ENCODE measurements at regions not wholly inside any gene's neighbourhood (a gene's known extent, or its start where the extent isn't known, plus 50 kb on each side); places are given as distances from the start of the nearest gene placed in this dataset.

GRCh38 chr16:85301231-85301630, 189.0 kb upstream of the CIBAR2 start:
- DNase-seq, result no peak

GRCh38 chr16:85302018-85302847, 190.0 kb upstream of the CIBAR2 start:
- no peak for DNase-seq

GRCh38 chr16:85302848-85303353, 190.6 kb upstream of the CIBAR2 start:
- no peak for DNase-seq

GRCh38 chr16:85303354-85303883, 191.1 kb upstream of the CIBAR2 start:
- peak; percentile 62 to 64 for DNase-seq

DNA sequence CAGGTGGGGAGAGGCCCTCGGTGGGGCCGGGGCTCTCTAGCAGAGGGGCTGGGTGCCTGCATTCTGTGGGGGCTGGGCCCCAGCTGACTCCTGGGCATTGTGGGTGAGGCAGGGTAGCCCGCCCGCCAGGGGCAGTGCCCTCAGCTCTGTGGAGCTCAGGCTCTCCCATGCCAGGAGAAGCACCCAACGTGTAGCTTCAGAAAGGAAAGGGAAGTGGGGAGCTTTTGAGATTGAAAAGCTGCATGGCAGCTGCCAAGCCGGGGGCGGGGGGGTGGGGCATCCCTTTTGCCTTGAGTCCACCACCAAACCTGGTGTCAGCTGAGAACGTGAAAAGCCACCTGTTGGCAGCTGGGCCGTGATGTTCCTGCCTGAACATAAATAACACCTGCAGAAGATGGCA, 192.1 kb upstream of the CIBAR2 start:
- DNase-seq, result no peak

GRCh38 chr16:85306071-85306792, 194.0 kb upstream of the CIBAR2 start:
- peak; percentile 72 to 76 for DNase-seq

- DNase-seq, result no peak
Measured at GRCh38 chr16:85306793-85307551, 194.7 kb upstream of the CIBAR2 start.

GRCh38 chr16:85307552-85308364, 195.5 kb upstream of the CIBAR2 start:
- DNase-seq, result no peak

DNA sequence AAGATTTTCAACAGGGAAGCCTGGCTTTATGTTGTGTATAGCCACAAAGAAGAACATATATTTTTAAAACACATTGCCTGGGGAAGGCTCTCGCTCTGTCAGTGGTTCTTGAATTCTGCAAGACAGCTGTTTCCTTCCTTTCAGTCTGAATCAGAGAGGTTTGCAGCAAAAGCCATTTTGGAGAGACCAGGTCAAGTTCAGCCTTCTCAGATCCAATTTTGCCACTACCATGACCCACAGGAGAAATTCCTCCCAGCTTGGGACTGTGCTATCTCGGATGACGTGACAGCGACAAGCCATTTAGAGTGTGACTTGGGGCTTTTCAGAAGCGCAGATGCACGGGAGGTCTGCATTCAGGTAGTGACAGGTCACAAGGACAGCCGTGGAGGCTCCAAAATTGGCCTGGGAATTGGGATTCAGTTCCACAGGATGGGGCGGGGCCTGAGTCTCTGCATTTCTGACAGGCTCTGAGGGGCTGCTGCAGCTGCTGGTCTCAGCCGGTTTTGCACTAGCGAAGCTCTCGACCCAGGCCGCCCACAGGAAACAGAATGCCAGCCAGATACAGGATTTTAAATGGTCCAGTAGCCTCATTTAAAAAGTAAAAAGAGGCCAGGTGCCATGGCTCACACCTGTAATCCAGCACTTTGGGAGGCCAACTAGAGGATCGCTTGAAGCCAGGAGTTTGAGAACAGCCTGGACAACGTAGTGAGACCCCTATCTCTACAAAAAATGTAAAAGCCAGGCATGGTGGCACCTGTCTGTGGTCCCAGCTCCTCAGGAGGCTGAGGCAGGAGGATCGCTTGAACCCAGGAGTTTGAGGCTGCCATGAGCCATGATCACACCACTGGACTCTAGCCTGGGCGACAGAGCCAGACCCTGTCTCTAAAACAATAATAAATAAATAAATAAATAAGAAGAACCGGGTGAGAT, 196.6 kb upstream of the CIBAR2 start:
- DNase-seq, result no peak

DNA sequence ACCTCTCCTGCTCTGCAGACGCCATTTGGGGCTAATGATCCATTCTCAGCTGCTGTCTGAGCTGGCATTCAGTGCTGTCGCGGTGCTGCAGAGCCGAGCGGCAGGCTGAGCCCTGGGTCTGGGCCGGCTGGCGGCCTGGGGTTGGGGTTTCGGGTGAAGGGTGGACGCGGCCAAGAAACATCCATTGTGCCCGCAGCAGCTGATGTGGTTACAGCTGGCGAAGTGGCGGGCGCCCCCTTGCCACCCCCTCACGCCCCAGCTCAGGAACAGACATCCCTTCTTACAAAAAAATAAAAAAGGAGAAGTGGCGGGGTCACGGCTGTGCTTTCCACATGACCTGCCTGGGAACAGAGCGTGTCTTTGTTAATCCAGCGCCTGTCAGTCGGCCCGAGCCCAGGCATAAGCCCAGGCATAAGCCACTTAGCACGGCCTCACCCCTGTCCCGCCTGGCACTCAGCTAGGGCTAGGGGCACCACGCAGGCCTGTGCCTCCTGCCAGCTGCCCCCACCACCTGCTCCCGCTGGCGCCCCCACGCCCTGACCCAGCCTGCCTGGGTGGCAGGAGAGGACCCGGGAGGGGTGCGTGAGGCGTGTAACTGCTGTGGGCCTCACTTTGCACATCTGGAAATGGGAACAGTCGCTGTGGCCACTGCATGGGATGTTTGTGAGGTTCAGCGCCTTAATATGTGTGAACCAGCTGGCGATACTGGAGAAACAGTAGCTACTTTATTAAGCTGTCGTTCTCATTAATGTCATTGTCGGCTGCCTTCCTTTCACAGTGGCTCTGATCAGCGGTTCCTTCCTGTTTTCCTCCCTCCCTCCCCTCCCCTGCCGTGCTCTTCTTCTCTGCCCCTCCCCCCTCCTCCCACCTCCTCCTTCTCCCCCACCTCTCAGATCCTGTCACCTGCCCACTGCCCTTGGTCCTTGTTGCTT, 197.7 kb upstream of the CIBAR2 start:
- DNase-seq, result no peak

DNA sequence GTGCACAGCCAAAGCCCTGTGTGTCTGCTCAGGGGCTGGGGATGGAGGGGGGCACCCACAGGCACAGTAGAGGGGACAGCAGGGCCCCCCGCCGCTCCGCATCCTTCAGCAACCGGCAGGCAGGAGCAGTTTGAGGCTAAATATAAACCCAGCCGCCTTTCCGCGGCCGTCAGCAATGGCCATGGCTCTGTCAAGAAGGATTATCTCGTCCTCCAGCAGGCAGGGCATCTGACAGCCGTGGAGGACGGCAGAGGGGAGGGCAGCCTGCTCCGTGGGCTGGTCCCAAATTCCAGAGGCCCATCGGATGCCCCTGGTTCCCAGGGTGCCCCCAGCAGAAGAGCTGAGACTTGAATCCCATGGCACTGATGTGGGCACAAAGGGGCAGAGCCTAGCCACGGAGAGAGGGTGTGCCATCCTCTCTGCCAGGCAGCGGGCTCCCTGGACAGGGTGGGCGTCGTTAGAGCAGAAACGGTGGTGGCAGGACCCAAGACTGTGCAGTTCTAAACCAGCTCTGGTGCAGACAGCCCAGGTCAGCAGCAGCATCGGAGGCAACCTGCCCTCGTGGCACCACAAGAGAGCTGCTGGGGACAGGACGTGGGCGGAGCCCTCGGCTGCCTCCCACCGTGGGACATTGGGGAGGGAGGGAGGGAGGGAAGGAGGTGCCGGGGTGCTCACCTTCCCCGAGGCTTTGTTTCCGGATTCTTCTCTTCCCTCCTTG, 198.8 kb upstream of the CIBAR2 start:
- DNase-seq, result no peak

- no peak for DNase-seq
Measured at GRCh38 chr16:85311741-85312140, 199.5 kb upstream of the CIBAR2 start.

DNA sequence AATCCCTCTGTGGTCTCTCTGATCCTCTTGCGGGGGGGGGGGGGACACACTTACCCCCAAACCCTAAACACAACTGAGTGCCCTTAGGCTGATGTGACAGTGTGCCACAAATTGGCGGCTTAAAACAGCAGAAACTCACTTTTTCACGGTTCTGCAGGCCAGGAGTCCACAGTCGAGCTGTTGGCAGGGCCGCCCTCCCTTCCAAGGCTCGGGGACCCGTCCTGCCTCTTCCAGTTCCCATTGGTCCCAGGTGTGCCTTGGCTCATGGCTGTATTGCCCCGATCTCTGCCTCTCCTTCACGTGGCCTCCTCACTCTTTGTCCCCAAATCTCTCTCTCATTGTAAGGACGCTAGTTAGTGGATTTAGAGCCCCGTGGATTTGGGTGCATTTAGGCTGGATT, 199.9 kb upstream of the CIBAR2 start:
- DNase-seq, result no peak

- DNase-seq, result no peak
Measured at GRCh38 chr16:85312642-85313525, 200.6 kb upstream of the CIBAR2 start.

DNA sequence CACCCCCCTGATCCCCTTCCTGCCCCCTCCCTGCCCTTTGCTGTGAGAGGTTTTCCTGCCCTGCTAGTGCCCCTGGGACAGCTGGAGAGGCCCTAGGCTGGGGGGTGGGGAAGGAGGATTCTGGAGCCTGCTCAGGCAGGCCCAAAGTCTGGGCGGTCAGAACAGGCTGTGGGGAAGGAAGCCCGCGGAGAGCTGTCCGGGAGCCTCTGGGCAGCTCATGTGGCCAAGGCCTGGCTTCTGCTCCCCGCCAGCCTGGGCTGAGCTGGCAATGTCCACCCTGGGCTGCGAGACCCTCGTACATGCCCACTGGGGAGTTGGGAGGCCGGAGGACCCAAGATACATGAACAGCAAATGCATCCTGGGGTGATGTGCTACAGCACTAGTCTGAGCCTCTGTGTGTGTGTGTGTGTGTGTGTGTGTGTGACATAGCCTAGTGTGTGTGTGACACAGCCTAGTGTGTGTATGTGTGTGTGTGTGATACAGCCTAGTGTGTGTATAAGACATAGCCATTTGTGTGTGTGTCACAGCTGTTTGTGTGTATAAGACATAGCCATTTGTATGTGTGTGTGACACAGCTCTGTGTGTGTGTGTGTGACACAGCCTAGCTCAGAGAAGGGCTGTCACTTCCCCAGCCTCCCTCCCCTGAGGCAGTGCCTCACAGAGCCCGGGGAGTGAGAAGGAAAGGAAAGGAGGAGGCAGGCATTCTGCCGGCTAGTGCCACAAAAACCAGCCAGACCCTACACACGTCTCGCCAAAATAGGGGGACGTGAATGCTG, 201.4 kb upstream of the CIBAR2 start:
- DNase-seq, result no peak

DNA sequence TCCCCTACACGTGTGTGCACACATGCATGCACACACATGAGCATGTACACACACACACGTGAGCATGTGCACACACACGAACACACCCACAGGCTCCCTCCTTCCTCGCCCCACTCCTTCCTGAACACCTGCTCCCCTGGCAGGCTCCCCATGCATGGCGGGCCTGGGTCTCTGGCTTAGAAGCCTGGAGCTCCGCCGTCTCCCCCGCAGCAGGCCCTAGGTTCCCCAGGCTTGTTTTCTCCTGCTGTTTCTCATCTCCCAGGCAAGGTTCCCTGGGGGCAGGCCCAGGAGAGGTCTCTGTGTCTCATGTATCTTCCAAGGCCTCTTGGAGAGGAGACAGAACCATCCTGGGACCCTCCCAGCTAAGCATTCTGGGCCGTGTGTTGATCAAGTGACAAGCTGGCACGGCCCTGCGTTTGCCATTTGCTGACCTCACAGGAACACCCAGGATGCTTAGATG, 202.3 kb upstream of the CIBAR2 start:
- DNase-seq, result no peak

DNA sequence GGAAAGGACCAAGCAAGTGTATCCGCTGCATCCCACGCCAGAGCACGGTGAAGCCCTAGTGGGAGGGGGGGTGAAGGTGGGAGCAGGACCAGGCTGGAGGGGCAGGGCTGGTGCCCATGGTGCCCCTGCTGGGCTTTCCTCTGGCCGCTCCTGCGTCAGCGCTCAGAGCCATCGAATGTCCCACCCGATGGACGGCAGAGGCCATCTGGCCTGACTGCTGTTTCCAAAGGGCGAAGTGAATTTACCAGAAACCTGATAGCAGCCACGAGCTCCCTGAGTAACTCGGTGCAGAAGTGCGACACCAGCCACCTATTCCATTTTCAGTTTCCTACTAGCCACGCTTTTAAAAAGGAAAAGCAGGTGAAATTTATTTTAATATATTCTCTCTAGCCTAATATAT, 203.6 kb upstream of the CIBAR2 start:
- DNase-seq, result no peak

Measured in activated CD4-positive, alpha-beta T cell treated with anti-CD3 and anti-CD28 coated beads, Interleukin-2, amount 50 U/mL, for 4 hours (primary cell).